ENCODE measurements at regions not wholly inside any gene's neighbourhood (a gene's known extent, or its start where the extent isn't known, plus 50 kb on each side); places are given as distances from the start of the nearest gene placed in this dataset.
"Not testable (repeated sequence)": the region's sequence is repeated elsewhere in the genome, so short reads cannot be mapped to it uniquely, and the experiment has no call there.

GRCh38 chr18:10119991-10120390, 206.2 kb downstream of the VAPA start:
- peak; percentile 20 for DNase-seq (ENCODE audit: low read depth)

GRCh38 chr18:10120622-10121021, 206.8 kb downstream of the VAPA start:
- no peak for DNase-seq (ENCODE audit: low read depth)

GRCh38 chr18:10121028-10121427, 207.2 kb downstream of the VAPA start:
- DNase-seq (ENCODE audit: low read depth): peak; percentile 55

GRCh38 chr18:10121786-10122515, 208.1 kb downstream of the VAPA start:
- DNase-seq (ENCODE audit: low read depth): peak; percentile 99

GRCh38 chr18:10122988-10123950, 209.5 kb downstream of the VAPA start:
- no peak for DNase-seq (ENCODE audit: low read depth)

GRCh38 chr18:10124071-10124470, 210.3 kb downstream of the VAPA start:
- DNase-seq (ENCODE audit: low read depth): no peak

GRCh38 chr18:10124557-10124956, 210.7 kb downstream of the VAPA start:
- no peak for DNase-seq (ENCODE audit: low read depth)

- no peak for DNase-seq (ENCODE audit: low read depth)
Measured at GRCh38 chr18:10124967-10125366, 211.2 kb downstream of the VAPA start.

GRCh38 chr18:10127729-10128128, 213.9 kb downstream of the VAPA start:
- no peak for DNase-seq (ENCODE audit: low read depth)

GRCh38 chr18:10128921-10129501, 215.2 kb downstream of the VAPA start:
- DNase-seq (ENCODE audit: low read depth): peak; percentile 88

- no peak for DNase-seq (ENCODE audit: low read depth)
Measured at GRCh38 chr18:10130606-10131005, 216.8 kb downstream of the VAPA start.

GRCh38 chr18:10131081-10131459, 217.3 kb downstream of the VAPA start:
- DNase-seq (ENCODE audit: low read depth): no peak

- DNase-seq (ENCODE audit: low read depth): no peak
Measured at GRCh38 chr18:10131460-10132395, 217.9 kb downstream of the VAPA start.

GRCh38 chr18:10133516-10133915, 219.7 kb downstream of the VAPA start:
- DNase-seq (ENCODE audit: low read depth): no peak

GRCh38 chr18:10134204-10134603, 220.4 kb downstream of the VAPA start:
- DNase-seq (ENCODE audit: low read depth): no peak

GRCh38 chr18:10134749-10135148, 220.9 kb downstream of the VAPA start:
- DNase-seq (ENCODE audit: low read depth): not testable (repeated sequence)

- DNase-seq (ENCODE audit: low read depth): peak; percentile 52
Measured at GRCh38 chr18:10135302-10135926, 221.6 kb downstream of the VAPA start.

GRCh38 chr18:10138719-10139118, 224.9 kb downstream of the VAPA start:
- DNase-seq (ENCODE audit: low read depth): no peak

- peak; percentile 91 for DNase-seq (ENCODE audit: low read depth)
Measured at GRCh38 chr18:10139783-10140410, 226.1 kb downstream of the VAPA start.

GRCh38 chr18:10140461-10141282, 226.9 kb downstream of the VAPA start:
- DNase-seq (ENCODE audit: low read depth): peak; percentile 87
